GM21390 (cell line): ENCODE measurements at regions not wholly inside any gene's neighbourhood (a gene's known extent, or its start where the extent isn't known, plus 50 kb on each side); places are given as distances from the start of the nearest gene placed in this dataset.

ENCODE experiments used
- ATAC-seq: cut with Tn5 transposase; IDR thresholded peaks from one replicate; pipeline ENCODE4 v1.9.1; 2021; ENCODE audit not compliant: unreplicated experiment

DNA sequence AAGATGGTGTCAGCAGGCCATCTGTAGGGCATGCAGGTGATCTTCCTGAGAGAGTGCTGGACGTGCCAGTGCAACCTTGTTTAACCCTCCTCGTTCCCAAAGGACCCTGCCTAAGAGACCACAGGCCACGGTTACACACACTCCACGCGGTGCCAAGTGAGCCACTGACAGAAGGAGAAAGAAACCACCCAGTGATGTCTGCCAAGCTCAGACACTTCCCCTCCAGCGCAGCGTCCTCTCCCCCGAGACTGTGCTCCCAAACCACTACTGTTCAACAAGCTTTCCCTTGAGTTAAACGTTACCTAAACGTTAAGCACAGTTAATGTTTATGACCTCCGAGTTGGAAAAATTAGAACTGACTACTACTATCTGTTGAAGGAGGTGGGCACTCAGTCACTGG lies 119.1 kb upstream of the NCK2 start:
- ATAC-seq = no peak

DNA sequence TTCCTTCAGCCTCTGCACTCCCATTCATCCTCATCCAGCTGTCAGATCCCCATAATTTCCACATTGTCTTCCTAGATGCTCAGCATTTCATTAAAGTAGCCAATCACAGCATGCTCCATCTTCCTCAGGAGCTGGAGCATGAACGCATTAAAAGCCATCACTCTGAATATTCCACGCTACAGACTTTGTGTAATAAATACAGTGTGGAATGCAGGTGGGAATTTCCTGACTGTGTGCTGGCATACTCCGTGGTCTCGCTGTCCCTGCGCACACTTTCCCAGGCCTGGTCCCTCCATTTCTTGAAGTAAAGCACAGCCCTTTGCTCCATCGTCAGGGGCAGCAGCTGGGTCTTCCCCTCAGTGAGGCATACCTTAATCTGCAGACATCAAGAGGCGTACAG lies 123.7 kb upstream of the NCK2 start:
- no peak for ATAC-seq

DNA sequence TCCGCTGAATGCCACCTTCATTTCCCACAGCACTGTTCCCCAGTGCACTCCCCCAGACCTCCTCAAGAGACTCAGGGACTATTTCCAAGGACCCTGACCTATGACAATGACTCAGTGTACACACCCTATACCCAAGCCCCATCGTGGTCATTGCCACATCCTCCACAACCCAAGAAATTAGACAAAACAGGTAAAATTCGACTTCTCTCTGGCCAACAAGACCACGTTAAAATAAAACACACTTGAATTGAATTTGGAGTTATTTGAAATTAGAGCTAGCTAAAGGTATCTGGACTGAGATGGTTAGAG lies 126.4 kb upstream of the NCK2 start:
- ATAC-seq = no peak

DNA sequence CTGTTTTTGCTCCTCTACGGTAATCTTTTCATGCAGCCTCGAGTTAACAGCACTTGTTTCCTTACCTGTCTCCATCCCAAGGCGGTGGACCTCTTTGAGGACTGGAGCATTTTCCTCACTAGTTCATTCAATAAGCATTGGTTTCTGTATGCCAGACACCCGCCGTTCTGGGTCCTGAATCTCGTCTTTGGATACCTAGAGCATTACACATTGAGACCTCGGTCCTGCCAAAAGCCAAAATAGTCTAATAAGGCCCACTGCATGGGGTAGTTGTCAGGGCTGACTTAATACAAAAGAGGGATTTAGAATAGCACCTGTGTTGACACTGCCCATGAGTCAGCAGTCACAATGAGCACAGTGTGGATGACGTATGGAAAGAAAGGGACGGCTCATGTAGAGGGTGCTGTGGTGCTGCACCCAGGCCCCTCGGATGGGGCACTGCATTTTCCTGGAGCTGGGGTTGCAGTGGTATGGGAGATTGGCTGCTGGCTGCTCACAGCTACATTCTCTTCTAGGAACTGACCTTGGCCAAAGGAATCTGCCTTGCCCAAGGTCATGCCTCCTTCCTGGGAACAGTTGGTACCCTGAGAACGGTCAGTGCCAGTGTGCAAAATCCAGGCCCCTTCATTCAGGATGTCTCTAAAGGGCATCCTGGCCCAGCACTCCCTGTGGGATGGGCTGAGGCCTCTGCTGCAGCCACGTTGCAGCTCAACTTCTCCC lies 126.9 kb upstream of the NCK2 start:
- no peak for ATAC-seq

GRCh38 chr2:105615305-105615704 lies 129.4 kb upstream of the NCK2 start:
- ATAC-seq = no peak

- ATAC-seq = no peak
Observed at GRCh38 chr2:105611811-105612424, 132.8 kb upstream of the NCK2 start.

DNA sequence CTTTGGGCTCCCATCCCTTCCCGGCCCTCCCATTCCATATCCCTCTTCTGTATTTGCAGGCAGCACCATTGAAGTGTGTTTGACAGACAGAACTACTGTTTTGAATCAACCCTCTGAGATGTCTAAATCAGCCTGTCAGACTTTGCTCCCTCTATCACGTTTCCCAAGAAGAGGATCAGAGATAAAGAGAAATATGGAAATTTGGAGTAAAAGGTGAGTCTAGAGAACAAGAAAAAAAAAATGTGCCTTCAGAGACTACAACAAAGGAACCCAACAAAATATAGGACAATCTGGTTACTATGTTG lies 133.4 kb upstream of the NCK2 start:
- no peak for ATAC-seq

DNA sequence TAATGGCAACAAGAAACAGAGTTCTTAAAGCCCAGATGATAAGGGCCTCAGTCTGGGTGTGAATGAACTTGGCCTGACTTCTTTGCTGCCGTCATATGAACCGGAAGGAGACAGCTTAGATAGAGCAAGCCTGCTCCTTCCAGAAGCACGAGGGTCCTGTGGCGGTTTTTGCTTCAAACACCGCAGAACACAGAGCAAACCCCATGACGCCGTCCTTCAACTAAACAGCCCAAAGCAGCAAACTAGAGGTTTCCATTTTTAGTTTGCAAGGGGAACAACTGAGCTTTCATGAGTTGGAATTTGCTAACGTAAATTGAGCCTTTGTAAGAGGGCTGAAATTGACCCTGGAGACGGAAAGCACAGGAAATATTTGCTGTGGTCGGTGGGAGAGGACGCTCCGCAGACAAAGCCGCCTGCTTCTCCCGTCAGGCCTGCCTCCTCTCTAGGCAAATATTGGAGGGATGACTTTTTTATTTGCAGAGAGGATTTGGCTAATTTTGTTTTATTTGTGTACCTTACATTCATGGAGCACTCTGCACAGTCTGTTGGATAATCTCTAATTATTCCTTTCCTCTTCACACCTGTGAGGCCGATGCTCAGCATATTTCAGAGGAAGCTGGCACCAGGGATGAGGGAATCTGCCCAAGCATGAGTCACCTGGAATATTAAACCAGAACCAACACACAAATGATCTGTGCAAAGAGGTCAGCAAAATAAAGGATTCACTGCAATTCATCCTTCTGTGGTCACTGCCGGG lies 134.0 kb upstream of the NCK2 start:
- no peak for ATAC-seq

- ATAC-seq = no peak
Observed at GRCh38 chr2:105609746-105610402, 134.8 kb upstream of the NCK2 start.

DNA sequence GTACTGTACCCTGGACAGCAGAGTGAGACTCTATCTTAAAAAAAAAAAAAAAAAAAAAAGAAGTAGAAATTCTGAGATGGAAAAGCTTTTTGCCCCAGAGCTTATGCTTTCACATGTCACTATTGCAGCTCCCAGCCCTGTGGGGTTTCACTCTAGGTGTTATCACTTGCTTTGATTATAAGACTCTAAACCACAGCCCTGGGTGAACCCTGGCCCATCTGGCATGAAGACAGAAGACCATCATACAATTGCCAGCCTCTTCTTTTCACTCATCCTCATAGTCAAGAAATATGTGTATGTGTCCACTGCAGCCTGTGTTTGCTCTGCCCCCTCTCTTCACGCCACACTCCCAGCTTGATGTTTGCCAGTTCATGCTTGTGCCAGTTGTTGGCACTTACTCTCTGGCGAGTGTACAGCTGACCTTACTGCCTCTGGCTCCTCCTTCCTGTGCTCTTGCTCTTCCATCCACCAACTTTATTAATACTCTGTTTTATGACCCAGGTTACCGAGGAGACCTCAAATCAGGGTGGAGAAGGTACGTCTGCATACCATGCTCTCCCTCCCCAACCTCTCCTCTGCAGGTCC lies 136.7 kb upstream of the NCK2 start:
- ATAC-seq = no peak

DNA sequence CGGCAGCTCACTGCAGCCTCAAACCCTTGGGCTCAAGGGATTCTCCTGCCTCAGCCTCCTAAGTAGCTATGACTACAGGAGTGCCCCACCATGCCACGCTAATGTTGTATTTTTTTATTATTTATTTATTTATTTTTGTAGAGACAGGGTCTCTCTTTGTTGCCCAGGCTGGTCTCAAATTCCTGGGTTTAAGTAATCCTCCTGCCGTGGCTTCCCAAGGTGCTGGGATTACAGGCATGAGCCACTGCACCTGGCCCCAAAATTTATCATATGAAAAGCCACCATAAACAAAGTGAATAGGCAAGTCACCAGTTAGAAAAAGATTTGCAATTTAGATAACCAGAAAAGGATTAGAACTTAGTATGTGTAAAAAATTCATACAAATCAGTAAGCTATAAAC lies 138.6 kb upstream of the NCK2 start:
- ATAC-seq = no peak

DNA sequence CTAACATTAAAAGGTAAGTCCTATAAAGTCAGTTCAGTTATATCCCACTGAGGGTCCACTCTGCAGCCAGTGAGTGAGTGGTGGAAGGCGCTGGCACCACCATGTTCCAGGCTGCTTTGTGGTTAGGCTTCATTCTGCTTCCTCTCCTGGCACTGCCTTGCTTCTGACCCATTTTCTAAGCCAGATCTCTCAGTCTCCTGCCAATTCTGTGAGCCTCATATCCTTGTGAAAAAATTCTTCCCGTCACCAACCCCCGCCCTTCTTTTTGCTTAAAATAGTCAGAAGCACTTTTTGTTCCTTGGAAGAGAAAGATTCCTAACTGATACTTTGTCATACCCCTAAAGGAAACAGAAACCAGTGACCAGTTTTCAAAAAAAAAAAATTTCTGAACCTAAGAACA lies 139.8 kb upstream of the NCK2 start:
- ATAC-seq = no peak

DNA sequence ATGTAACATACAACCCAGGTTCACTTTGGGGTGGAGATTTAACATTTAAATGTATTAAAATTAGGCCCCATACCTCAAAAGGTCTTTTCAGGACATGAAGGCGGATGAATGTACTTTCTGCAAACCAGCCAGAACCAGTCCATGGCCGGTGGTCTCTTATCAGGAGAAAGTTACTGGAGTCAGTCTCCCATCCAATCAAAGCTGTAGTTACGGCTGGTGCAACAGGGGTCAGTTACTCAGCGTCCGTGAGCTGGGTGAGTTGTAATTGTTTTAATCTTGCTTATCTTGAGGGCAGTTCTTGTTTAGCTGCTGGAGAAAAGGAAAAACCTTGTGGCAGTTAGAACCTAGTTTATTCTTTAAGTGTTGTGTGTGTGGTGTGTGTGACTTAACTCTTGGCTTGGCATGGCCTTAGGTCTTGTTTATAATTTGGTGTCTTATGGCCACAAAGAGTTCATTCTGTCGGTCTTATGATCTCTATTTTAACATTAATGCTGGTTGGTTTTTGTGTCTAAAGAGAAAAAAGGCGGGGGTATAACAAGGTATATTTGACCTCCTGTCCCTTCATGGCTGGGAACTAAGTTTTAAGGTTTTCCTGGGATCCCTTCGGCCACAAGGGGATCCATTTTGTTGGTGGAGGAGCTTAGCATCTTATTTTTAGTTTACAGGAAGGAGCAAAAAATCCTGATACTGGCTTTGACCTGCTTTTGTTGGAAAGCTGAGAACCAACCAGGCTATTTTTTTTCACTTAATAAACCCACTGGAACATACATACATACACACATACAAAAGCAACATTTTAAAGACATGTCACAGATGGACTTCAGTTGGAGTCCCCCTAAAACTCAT lies 143.5 kb upstream of the NCK2 start:
- no peak for ATAC-seq

GRCh38 chr2:105600602-105600948 lies 144.1 kb upstream of the NCK2 start:
- ATAC-seq = no peak

DNA sequence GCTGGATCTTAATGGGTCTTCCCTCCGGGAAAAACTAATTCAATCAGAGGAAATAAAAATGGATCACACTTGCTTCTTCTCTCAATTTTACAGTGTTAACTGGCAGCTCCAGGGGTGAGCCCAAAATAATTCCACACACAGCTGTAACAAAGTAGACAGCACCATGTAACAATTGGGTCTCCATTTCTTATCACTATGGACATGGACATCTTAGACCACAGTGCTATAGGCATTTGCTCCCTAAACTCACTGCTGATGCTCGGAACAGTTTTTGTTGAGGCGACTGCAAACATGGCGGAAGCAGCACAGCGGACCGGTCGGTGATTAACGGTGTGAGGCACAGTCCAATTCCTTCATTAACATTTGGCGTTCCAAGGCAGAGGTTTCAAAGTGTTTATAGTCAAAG lies 144.7 kb upstream of the NCK2 start:
- no peak for ATAC-seq

GRCh38 chr2:105598829-105599698 lies 145.6 kb upstream of the NCK2 start:
- ATAC-seq = no peak

GRCh38 chr2:105597806-105598803 lies 146.6 kb upstream of the NCK2 start:
- no peak for ATAC-seq

DNA sequence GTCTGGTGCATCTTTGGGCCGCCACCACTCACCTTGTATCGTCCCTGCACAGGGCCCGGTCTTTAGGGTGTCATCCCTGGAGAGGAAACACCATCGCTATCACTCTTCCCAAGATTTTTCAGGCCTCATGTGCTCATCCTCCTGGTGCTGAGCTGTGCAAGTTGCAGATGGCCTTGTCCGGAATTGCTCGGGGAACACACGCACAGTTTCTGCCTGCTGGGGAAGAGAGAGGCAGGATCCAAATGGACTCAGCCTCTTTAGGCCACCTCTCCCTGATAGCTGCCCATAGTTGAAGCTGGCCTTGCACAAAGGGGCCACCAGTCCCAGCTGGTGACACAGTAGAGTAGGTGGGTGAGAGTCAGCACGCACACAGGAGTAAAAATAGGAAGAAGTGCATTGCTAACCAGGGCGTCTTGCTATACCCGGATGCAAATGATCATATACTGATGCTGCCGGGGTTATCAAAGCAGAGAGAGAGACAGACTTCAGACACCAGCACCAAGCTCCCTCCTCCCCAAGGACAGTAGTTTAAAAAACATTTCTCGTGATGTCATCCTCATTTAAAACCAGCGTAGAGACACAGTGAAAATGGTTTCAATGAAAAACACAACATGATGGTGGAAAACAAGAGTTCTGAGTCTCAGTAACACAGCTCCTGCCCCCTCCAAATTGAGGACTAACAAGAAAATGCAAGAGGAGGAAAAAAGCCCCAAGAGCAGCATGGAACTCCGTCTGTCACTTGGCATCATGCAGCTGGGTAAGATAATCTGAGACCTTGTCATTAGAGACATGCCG lies 147.5 kb upstream of the NCK2 start:
- ATAC-seq = no peak
